Uterus (tissue), 3 donors: ENCODE measurements at regions not wholly inside any gene's neighbourhood (a gene's known extent, or its start where the extent isn't known, plus 50 kb on each side); places are given as distances from the start of the nearest gene placed in this dataset.

Experiments
- DNase-seq, 2 donors: peaks; one replicate each; pipeline ENCODE4 v3.0.0-alpha.2; 2019 to 2020
- H3K27ac ChIP-seq, 2 donors: fragments of 200-600 bp; sonication (generic); 1 replicate in 1 of 2; 2 replicates in 1 of 2; pipeline ENCODE4 v1.5.1; 2016 to 2018
- H3K27me3 ChIP-seq, 2 donors: fragments of 200-600 bp; sonication (generic); one replicate each; pipeline ENCODE4 v1.5.1; 2018 to 2019; ENCODE audit warnings: control low read depth in 1 of 2
- H3K36me3 ChIP-seq, 2 donors: fragments of 200-600 bp; sonication (generic); one replicate each; pipeline ENCODE4 v1.5.1; 2019; ENCODE audit warnings: control low read depth in 1 of 2
- H3K4me1 ChIP-seq, 2 donors: fragments of 200-600 bp; sonication (generic); one replicate each; pipeline ENCODE4 v1.5.1; 2018 to 2019; ENCODE audit warnings: control low read depth in 1 of 2
- H3K4me3 ChIP-seq, 2 donors: fragments of 200-600 bp; sonication (generic); 1 replicate in 1 of 2; 2 replicates in 1 of 2; pipeline ENCODE4 v1.5.1; 2018 to 2019; ENCODE audit warnings: mild to moderate bottlenecking in 1 of 2
- H3K9me3 ChIP-seq, 2 donors: fragments of 200-600 bp; sonication (generic); one replicate each; pipeline ENCODE4 v1.5.1; 2019; ENCODE audit warnings: control low read depth in 1 of 2
- POLR2A ChIP-seq, 2 donors: fragments of 450-650 bp; IDR thresholded peaks; one replicate each; pipeline ENCODE4 v1.6.1; 2016; ENCODE audit warnings: antibody characterized with exemption in 2 of 2, mild to moderate bottlenecking in 1 of 2, moderate library complexity in 1 of 2
- intact Hi-C: fragments of 100-400 bp; cut with DNase I; formaldehyde crosslinking; loops from one replicate; pipeline ENCODE4 v1.15.1; 2023; ENCODE audit warnings: low total_unique reads
- TF ChIP-seq, protein P1 (sequence below), 4 experiments: fragments of 200-600 bp in 2 of 4; fragments of 450-650 bp in 2 of 4; sonication (generic) in 2 of 4; IDR thresholded peaks; one replicate each; pipeline ENCODE4 v1.5.1; 2016 to 2019; ENCODE audit warnings: antibody characterized with exemption in 4 of 4, mild to moderate bottlenecking in 2 of 4, moderate library complexity in 1 of 4
- donor health status: DM: yes; HTN: yes; CAD: no.

DNA sequence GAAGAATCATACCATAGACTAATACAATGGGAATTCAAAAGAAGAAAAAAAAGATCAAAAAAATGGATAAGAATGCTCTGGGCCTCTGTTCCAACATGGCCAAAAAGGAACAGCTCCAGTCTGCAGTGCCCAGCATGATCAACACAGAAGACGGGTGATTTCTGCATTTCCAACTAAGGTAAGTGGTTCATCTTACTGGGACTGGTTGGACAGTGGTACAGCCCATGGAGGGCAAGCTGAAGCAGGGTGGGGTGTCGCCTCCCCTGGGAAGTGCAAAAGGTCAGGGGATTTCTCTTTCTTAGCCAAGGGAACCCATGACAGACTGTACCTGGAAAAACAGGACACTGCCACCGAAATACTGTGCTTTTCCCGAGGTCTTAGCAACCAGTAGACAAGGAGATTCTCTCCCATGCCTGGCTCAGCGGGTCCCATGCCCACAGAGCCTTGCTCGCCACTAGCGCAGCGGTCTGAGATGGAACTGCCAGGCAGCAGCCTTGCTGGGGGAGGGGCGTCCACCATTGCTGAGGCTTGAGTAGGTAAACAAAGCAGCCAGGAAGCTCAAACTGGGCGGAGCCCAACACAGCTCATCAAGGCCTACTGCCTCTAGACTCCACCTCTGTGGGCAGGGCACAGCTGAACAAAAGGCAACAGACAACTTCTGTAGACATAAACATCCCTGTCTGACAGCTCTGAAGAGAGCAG is 428.4 kb downstream of the MN1 start:
- Histone ChIP-seq H3K27ac (no peak overlapping the region), H3K36me3 (no peaks in the 10 kb centered on the region), H3K9me3 (no peaks in the 10 kb centered on the region), H3K4me1 (no peaks in the 10 kb centered on the region), H3K27me3 (no peaks in the 10 kb centered on the region), H3K4me3 (no peak overlapping the region)
- TF ChIP-seq POLR2A (IDR thresholded peaks at IDR 0.05): no peak
- TF ChIP-seq, protein P1, sequence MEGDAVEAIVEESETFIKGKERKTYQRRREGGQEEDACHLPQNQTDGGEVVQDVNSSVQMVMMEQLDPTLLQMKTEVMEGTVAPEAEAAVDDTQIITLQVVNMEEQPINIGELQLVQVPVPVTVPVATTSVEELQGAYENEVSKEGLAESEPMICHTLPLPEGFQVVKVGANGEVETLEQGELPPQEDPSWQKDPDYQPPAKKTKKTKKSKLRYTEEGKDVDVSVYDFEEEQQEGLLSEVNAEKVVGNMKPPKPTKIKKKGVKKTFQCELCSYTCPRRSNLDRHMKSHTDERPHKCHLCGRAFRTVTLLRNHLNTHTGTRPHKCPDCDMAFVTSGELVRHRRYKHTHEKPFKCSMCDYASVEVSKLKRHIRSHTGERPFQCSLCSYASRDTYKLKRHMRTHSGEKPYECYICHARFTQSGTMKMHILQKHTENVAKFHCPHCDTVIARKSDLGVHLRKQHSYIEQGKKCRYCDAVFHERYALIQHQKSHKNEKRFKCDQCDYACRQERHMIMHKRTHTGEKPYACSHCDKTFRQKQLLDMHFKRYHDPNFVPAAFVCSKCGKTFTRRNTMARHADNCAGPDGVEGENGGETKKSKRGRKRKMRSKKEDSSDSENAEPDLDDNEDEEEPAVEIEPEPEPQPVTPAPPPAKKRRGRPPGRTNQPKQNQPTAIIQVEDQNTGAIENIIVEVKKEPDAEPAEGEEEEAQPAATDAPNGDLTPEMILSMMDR (IDR thresholded peaks at IDR 0.05): no peak
- no peak for DNase-seq
- intact Hi-C loops: no loop called here

DNA sequence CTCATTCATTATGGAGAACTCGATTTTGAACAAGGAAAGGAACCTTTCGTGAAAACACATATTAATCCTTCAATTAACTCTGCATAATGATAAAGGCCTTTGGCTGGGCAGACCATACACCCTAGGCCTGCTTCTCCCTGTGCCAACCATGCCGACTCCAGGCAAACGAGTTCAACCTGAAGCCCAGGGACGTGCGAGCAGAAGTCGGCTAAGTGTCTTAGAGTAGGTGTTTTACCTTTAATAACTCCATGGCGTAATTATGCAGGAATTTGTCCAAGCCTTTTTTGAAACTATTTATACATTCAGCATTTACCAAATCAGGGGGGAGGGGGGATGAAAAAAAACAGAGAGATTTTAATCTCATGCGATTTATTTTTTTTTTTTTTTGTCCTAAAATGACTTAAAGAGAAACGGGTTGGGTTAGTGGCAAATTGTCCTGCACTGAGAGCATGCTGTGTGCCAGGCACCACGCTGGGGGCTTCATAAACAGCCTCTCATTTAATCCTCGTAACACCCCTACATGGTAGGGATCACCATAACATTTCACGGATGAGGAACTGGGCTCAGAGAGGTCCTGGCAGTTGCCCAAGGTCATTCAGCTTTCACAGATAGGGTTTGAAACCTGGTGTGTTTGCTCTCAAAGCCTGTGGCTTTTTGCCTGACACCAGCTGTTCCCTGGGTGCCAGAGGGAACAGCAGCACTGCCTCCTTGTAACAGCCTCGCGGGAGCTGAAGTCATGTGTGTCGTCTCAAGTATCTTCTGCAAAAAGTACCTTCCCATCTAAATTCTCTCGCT is 423.9 kb downstream of the MN1 start:
- Histone ChIP-seq H3K4me3 (no peak overlapping the region), H3K4me1 (no peaks in the 10 kb centered on the region)

DNA sequence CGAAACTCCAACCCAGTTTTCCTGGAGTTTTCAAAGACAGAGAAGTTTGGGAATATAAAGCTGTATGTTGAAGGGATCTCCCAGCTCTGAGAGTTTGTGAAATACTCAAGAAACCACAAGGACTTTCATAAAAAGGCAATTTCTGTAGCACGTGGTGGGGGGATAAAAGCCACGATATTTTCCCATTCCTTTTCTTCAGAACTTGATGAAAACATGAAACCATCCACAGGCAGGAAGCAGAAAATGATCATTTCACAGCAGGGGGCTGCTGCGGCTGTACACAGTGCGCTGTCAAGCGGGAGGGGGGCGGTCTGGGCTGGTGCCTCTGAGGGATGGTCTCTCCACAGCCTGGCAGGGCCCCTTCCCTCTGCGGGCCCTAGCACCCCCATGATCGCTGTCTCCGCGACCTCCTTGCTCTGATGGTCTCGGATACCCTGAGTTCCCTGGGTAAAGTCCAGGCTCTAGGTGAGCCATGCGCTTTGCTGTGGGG is 423.2 kb downstream of the MN1 start:
- Histone ChIP-seq H3K27ac (no peak overlapping the region), H3K27me3 (no peaks in the 10 kb centered on the region), H3K36me3 (no peaks in the 10 kb centered on the region), H3K9me3 (no peaks in the 10 kb centered on the region), H3K4me3 (no peak overlapping the region), H3K4me1 (no peaks in the 10 kb centered on the region)
- DNase-seq: no peak
- no peak for TF ChIP-seq POLR2A (IDR thresholded peaks at IDR 0.05)
- TF ChIP-seq, protein P1 (IDR thresholded peaks at IDR 0.05): no peak
- intact Hi-C loops: no loop called here

More for the DNA sequence above, 423.9 kb downstream of the MN1 start:
- no peak for TF ChIP-seq POLR2A (IDR thresholded peaks at IDR 0.05)
- TF ChIP-seq, protein P1 (IDR thresholded peaks at IDR 0.05): no peak
- H3K27me3 ChIP-seq: no peaks in the 10 kb centered on the region
- no peak overlapping the region for H3K27ac ChIP-seq
- intact Hi-C loops: no loop called here
- H3K36me3 ChIP-seq: no peaks in the 10 kb centered on the region
- H3K9me3 ChIP-seq: no peaks in the 10 kb centered on the region
- no peak for DNase-seq

DNA sequence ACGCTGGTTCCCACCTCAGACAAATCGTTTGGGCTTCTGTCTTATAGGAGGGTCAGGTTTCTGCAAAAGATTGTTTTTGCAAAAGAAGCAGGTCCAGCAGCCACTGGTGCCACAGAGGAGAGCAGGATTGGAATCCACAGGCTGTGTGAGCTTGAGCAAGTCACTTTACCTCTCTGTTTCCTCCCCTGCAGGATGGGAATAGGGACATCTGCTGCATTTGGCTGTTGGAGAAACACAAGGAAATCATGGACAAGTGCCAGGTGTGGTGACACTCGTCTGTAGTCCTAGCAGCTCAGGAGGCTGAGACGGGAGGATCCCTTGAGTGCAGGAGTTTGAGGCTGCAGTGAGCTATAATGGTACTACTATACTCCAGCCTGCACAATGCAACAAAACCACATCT is 422.6 kb downstream of the MN1 start:
- Histone ChIP-seq H3K9me3 (no peaks in the 10 kb centered on the region), H3K4me3 (no peak overlapping the region), H3K36me3 (no peaks in the 10 kb centered on the region), H3K4me1 (no peaks in the 10 kb centered on the region), H3K27ac (no peak overlapping the region), H3K27me3 (no peaks in the 10 kb centered on the region)
- intact Hi-C loops: no loop called here
- no peak for DNase-seq
- TF ChIP-seq, protein P1 (IDR thresholded peaks at IDR 0.05): no peak
- no peak for TF ChIP-seq POLR2A (IDR thresholded peaks at IDR 0.05)

DNA sequence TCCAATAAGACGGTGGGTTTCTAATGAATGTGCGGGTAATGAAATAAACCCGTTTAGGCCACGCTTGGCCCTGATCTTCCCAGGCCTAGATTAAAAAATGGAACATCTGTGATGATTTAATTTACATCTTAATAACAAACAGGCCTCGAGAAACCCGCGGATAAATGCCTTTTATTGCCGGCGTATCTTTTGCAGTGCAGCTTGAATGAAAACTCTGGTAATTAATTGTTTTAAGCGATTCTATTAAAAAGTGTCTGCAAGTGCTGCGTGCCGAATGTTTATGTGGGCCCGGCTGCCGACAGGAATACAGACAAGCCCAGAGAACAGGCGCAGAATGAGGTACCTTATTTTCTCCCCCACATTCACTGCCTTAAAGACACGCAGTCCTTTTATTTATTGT is 420.7 kb downstream of the MN1 start:
- intact Hi-C loops: no loop called here
- Histone ChIP-seq H3K27ac (no peak overlapping the region), H3K4me3 (no peak overlapping the region), H3K36me3 (no peaks in the 10 kb centered on the region), H3K4me1 (no peaks in the 10 kb centered on the region), H3K9me3 (no peaks in the 10 kb centered on the region), H3K27me3 (no peaks in the 10 kb centered on the region)
- TF ChIP-seq, protein P1 (IDR thresholded peaks at IDR 0.05): no peak
- TF ChIP-seq POLR2A (IDR thresholded peaks at IDR 0.05): no peak
- DNase-seq: no peak
